ENCODE measurements at regions not wholly inside any gene's neighbourhood (a gene's known extent, or its start where the extent isn't known, plus 50 kb on each side); places are given as distances from the start of the nearest gene placed in this dataset.

- no peak; the same call in 1 of the 2 replicates for TF ChIP-seq CTCF (conservative IDR thresholded peaks at IDR 0.05; ENCODE audit: low read length)
- no peak for TF ChIP-seq EZH2phosphoT487 (IDR thresholded peaks at IDR 0.05; ENCODE audit: borderline replicate concordance)
Measured at GRCh38 chr6:43951756-43952675, 175.2 kb downstream of the MRPL14 start.
